ENCODE measurements at regions not wholly inside any gene's neighbourhood (a gene's known extent, or its start where the extent isn't known, plus 50 kb on each side); places are given as distances from the start of the nearest gene placed in this dataset.

- no peak overlapping the region for H3K4me3 ChIP-seq (ENCODE audit: low read depth, low read length)
- TF ChIP-seq CTCF (IDR thresholded peaks at IDR 0.05; ENCODE audit: low read depth, low read length, missing control alignments), result no peak
- DNase-seq (ENCODE audit: low read depth), result no peak
Measured at GRCh38 chr3:186476044-186476468, 68.1 kb downstream of the CRYGS start.

GRCh38 chr3:186473166-186473565 lies 71.0 kb downstream of the CRYGS start:
- no peak overlapping the region for H3K4me3 ChIP-seq (ENCODE audit: low read depth, low read length)
- no peak for TF ChIP-seq CTCF (IDR thresholded peaks at IDR 0.05; ENCODE audit: low read depth, low read length, missing control alignments)
- DNase-seq (ENCODE audit: low read depth), result no peak

- TF ChIP-seq CTCF (IDR thresholded peaks at IDR 0.05; ENCODE audit: low read depth, low read length, missing control alignments), result no peak
- no peak for DNase-seq (ENCODE audit: low read depth)
- no peak overlapping the region for H3K4me3 ChIP-seq (ENCODE audit: low read depth, low read length)
Measured at GRCh38 chr3:186472456-186473008, 71.6 kb downstream of the CRYGS start.

- no peak for DNase-seq (ENCODE audit: low read depth)
- TF ChIP-seq CTCF (IDR thresholded peaks at IDR 0.05; ENCODE audit: low read depth, low read length, missing control alignments), result no peak
- no peak overlapping the region for H3K4me3 ChIP-seq (ENCODE audit: low read depth, low read length)
Measured at GRCh38 chr3:186471771-186472170, 72.4 kb downstream of the CRYGS start.

GRCh38 chr3:186469525-186469924 lies 74.7 kb downstream of the CRYGS start:
- DNase-seq (ENCODE audit: low read depth), result no peak
- TF ChIP-seq CTCF (IDR thresholded peaks at IDR 0.05; ENCODE audit: low read depth, low read length, missing control alignments), result no peak
- H3K4me3 ChIP-seq (ENCODE audit: low read depth, low read length), result no peak overlapping the region

GRCh38 chr3:186467969-186468368 lies 76.2 kb downstream of the CRYGS start:
- DNase-seq (ENCODE audit: low read depth), result no peak
- H3K4me3 ChIP-seq (ENCODE audit: low read depth, low read length), result no peak overlapping the region
- no peak for TF ChIP-seq CTCF (IDR thresholded peaks at IDR 0.05; ENCODE audit: low read depth, low read length, missing control alignments)

GRCh38 chr3:186466391-186466974 lies 77.7 kb downstream of the CRYGS start:
- no peak for DNase-seq (ENCODE audit: low read depth)
- TF ChIP-seq CTCF (IDR thresholded peaks at IDR 0.05; ENCODE audit: low read depth, low read length, missing control alignments), result no peak
- no peak overlapping the region for H3K4me3 ChIP-seq (ENCODE audit: low read depth, low read length)
